Activated CD8-positive, alpha-beta memory T cell treated with anti-CD3 and anti-CD28 coated beads for 48 hours (primary cell): ENCODE measurements at regions not wholly inside any gene's neighbourhood (a gene's known extent, or its start where the extent isn't known, plus 50 kb on each side); places are given as distances from the start of the nearest gene placed in this dataset.

Source experiments
- DNase-seq, 3 experiments: peaks; one replicate each; pipeline ENCODE4 v3.0.0-alpha.2; 2020; ENCODE audit warnings: low read depth in 2 of 3, low spot score in 2 of 3

- DNase-seq = no peak
Observed at GRCh38 chr12:67426067-67426466, 156.9 kb downstream of the CAND1 start.

GRCh38 chr12:67427336-67427735 is 158.2 kb downstream of the CAND1 start:
- DNase-seq = no peak

DNA sequence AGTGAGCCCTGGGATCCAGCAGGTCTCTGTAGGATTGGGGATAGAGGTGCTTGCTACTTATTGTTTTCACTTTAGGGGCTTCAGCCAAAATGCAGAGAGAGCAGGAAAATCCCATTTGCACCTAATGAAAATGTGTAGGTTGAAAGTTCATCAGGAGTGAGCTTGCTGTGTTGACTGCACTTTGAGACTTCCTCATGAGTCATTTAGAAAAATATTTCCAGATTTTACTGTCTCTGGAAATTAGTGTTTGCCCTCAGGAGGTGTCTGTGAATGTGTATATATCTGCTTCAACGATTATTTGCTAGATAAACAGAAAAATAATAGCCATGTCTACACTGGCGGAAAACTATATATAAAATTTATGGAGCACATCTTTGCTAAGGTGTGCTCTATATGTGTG is 159.3 kb downstream of the CAND1 start:
- no peak for DNase-seq

- DNase-seq = no peak
Observed at GRCh38 chr12:67430708-67431335, 161.7 kb downstream of the CAND1 start.

DNA sequence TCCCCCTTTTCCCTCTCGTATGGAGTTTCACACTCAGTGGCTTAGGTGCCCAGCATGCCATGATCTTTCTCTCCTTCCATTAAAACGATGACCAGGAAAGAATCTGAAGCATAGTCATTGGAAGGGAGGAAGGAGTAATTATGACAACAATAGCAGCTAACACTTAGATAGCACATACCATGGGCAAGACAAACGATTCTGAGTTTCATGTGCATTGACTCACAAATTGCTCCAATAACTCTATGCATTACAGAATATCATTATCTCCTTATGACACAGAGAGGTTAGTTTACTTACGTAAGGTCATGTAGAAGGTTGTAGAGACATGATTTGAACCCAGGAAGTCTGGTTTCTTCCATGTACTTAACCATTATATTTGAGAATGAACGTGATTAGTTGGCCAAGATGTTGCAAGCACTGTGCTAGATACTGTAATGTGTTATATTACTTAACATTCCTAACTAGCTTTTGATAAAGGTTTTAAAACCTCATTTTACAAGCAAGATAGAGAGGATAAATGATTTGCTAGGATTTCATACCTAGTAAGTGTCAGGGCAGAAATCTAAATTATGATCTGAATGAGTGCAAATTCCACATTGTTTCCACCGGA is 162.4 kb downstream of the CAND1 start:
- no peak for DNase-seq

GRCh38 chr12:67433385-67434175 is 164.4 kb downstream of the CAND1 start:
- no peak for DNase-seq

DNA sequence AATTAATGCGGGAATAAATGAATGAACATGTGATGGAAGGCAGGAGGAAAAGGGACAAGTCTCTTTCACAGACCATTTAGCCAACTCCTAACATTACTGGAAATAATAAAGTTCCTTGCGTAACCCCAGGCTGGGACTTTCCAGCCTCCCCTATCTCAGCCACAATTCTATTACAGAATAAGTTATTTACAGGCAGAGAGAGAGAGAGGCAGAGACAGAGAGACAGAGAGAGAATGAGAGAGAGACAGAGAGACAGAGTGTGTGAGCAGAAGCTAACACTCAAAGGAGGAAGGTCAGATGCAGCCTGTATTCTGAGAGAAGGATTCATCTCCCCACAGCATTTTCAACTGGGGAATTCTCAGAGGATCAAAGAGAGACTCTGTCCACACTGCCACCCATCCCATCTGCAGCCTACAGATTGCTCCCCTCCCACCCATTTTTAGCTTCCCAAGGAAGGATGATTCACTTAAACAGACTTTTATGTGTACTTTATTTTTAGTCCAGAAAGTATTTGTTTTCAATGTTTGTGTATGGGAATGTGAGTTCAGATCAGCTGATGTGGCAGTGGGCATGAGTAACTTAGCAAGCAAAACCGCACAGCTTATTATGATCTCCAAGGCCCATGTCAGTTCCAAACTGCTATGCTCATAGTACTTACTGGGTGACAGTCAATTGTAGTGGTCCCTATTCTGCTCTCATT is 165.7 kb downstream of the CAND1 start:
- DNase-seq = no peak

- no peak for DNase-seq
Observed at GRCh38 chr12:67436230-67436629, 167.1 kb downstream of the CAND1 start.

GRCh38 chr12:67437011-67437410 is 167.9 kb downstream of the CAND1 start:
- DNase-seq = no peak

DNA sequence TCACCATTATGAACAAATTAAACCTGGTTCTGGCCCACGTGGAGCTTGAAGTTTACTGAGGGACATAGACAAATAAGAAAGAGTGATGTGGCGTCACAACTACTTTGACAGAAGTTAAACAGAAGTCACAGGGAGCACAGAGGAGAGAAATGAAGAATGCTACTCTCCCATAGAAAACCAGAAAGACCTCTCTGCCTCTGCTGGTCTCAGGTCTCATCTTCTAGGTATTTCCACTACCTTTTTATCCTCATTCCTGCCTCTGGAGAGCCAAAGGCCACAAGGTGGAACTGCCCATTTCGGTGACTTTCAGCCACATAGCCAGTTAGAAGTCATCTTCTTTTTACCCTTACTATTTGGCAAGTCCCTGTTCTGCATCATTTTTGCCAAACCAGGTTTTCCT is 170.5 kb downstream of the CAND1 start:
- no peak for DNase-seq

- DNase-seq = peak; percentile 27 to 45 (median 42)
Observed at GRCh38 chr12:67441736-67442346, 172.7 kb downstream of the CAND1 start.

GRCh38 chr12:67442347-67442841 is 173.2 kb downstream of the CAND1 start:
- DNase-seq = no peak

- DNase-seq = no peak
Observed at GRCh38 chr12:67442896-67443295, 173.7 kb downstream of the CAND1 start.

DNA sequence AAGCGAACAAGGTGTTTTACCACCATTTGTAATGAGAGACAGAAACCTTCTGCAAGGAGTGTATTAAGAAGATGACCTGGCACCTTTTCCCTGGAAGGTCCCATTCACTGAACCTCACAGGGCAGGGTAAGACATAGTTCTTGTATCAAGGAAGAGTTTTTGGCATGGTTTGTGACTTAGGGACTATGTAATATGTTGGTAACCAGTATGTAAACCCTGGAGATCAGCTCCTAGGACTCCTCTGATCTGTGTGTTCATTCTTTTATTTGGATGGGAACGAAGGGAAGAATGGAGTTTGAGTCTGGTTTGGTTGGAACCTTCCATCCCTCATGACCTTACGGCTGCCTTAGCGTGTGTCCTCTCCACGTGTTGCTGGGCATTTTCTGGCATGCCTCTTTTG is 175.4 kb downstream of the CAND1 start:
- DNase-seq = no peak

DNA sequence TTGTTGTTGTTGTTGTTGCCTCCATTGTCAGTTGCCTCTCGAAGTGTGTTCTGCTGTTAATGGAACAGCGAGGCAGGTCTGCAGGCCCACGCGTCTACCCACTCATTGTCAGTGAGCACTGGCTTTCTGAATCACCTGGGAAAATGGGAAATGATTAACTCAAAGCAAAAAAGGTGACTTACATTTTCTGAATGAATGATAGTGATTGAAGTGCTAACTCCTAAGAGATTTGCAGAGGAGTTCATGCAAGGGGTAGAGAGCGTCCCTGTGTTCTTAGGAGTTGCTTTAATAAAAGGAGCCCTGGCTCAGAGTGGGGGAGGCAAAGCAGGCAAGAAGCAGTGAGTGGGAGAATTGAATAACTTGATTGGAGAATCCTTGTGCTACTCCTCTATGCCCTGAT is 177.6 kb downstream of the CAND1 start:
- no peak for DNase-seq

- no peak for DNase-seq
Observed at GRCh38 chr12:67447180-67447579, 178.0 kb downstream of the CAND1 start.

DNA sequence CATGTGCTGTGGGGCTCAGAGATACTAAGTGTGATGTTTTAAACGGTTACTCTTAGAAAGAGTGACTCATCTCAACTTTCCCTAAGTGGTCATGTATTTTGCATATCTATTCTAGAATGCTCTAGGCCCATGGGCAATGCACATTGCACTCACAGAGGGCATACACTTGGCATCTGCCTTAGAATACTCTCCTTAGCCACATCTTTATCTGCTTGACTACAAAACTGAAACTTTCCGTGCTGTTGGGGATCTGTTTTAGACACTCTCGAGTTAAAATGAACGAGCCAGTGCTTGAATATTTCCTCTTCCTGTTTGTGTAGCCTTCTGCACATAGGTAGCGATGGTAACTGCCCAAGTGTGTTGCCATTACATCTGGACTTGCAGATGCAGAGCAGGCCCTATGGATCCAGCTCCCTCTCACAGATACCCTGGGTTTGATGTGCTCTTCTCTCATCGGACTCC is 180.5 kb downstream of the CAND1 start:
- DNase-seq = no peak

GRCh38 chr12:67450441-67450840 is 181.3 kb downstream of the CAND1 start:
- no peak for DNase-seq

- DNase-seq = no peak
Observed at GRCh38 chr12:67451206-67451605, 182.0 kb downstream of the CAND1 start.

GRCh38 chr12:67452119-67452805 is 183.1 kb downstream of the CAND1 start:
- no peak for DNase-seq
